ENCODE measurements at regions not wholly inside any gene's neighbourhood (a gene's known extent, or its start where the extent isn't known, plus 50 kb on each side); places are given as distances from the start of the nearest gene placed in this dataset.

DNA sequence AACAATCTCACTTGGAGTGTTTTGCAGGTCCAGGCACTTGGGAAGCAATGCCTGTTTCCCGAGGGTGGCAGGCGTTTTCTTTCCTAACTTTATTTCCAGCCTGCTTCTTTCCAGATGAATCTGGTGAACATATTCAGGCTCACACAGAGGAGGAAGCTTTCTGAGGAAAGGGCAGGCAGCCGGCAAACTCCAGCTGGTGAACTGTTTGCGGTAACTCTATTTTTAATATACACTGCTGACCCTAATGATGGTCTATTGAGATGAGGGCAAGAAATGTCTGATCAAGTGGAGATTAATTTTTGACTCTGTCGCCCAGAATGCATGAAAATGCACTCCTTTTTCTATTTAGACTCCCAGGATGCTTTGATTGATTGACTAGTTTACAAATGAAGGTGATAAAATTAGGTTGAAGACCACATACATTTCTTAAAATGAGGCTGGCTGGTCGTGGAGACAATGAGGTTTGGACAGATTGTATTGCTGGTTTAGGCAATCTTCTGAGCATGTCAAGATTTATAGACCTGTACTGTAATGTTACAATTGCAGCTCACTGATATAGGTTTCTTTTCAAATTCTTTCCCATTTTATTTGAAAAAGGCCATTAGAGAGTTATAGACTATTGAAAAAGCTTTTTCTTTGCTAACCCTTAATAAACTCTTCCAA, 153.8 kb downstream of the ATG4C start:
- no peak overlapping the region for H3K4me3 ChIP-seq (ENCODE audit: low read depth, low read length)
- TF ChIP-seq, protein P1, sequence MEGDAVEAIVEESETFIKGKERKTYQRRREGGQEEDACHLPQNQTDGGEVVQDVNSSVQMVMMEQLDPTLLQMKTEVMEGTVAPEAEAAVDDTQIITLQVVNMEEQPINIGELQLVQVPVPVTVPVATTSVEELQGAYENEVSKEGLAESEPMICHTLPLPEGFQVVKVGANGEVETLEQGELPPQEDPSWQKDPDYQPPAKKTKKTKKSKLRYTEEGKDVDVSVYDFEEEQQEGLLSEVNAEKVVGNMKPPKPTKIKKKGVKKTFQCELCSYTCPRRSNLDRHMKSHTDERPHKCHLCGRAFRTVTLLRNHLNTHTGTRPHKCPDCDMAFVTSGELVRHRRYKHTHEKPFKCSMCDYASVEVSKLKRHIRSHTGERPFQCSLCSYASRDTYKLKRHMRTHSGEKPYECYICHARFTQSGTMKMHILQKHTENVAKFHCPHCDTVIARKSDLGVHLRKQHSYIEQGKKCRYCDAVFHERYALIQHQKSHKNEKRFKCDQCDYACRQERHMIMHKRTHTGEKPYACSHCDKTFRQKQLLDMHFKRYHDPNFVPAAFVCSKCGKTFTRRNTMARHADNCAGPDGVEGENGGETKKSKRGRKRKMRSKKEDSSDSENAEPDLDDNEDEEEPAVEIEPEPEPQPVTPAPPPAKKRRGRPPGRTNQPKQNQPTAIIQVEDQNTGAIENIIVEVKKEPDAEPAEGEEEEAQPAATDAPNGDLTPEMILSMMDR (IDR thresholded peaks at IDR 0.05; ENCODE audit: low read depth, low read length, missing control alignments), result no peak
- DNase-seq (ENCODE audit: low read depth), result no peak

DNA sequence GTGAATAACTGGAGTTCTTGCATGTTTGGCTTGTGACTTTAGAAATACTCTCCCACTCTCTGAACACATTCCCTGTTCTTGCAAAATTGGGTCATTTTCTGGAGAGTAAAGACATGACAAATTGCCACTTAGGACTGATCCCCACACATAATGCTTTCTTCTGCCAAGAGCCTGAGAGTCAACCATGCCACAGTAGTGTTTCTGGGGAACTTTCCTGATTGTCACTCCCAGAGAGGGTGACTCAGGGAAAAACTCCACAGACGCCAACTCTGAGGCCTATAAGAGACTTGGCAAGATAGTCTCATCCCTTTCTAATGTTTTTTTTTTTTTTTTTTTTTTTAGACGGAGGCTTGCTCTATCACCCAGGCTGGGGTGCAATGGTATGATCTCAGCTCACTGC, 157.8 kb downstream of the ATG4C start:
- TF ChIP-seq, protein P1 (IDR thresholded peaks at IDR 0.05; ENCODE audit: low read depth, low read length, missing control alignments), result no peak
- no peak for DNase-seq (ENCODE audit: low read depth)
- H3K4me3 ChIP-seq (ENCODE audit: low read depth, low read length), result no peak overlapping the region

DNA sequence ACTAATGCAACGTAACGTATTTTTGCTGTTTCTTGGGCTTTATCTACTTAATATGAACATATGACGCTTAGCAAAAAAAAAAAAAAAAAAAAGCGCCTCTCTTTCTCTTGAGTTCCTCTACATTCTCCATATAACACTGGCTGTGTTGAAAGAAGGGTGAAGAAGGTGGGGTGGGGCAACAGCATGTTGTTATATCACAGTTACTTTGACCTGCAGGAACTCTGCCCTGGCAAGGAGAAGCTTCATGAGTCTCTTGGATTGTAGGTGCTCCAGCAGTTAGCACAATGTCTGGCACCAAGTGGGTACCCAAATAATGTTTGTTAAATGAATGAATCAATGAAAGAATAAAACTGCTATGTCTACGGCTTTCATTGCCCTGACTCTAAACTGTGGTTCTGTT, 162.6 kb downstream of the ATG4C start:
- TF ChIP-seq, protein P1 (IDR thresholded peaks at IDR 0.05; ENCODE audit: low read depth, low read length, missing control alignments), result no peak

DNA sequence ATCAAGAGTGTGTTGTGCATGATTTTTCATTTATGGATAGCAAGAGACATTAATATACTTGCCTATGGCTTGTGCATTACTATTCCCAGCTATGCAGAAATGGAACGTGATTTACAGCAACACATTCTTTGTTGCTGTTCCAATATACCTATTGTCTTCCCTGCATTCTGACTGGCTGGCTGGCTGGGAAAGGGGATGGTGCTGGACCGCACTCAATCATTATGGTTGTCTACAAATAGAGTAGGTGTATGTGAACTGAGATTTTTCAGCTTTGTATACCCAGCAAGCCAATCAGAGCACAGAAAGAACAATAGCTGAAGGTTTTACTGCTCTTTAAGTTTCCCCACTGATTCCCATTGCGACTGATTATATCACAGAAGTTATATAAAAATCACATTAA, 167.5 kb downstream of the ATG4C start:
- no peak for DNase-seq (ENCODE audit: low read depth)
- TF ChIP-seq, protein P1 (IDR thresholded peaks at IDR 0.05; ENCODE audit: low read depth, low read length, missing control alignments), result no peak

More for the DNA sequence above, 162.6 kb downstream of the ATG4C start:
- no peak for DNase-seq (ENCODE audit: low read depth)
- H3K4me3 ChIP-seq (ENCODE audit: low read depth, low read length), result no peak overlapping the region

DNA sequence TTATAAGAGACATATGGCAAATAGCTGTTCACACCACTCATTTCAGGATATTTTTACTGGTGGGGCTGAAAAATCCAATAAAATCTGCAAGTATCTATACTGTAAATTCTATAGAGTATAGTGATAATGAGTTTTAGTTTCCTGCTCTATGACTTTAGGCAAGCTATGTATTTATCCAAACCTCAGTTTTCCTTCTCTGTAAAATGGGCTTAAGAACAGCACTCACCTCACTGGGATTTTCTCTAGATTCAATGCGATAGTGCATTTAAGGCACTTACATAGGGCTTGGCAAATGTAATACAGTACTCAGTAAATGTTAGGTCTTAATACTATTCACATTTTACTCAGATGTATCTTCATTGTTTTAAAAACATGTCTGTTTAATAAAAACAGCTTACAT, 168.7 kb downstream of the ATG4C start:
- no peak for DNase-seq (ENCODE audit: low read depth)
- TF ChIP-seq, protein P1 (IDR thresholded peaks at IDR 0.05; ENCODE audit: low read depth, low read length, missing control alignments), result no peak
- no peak overlapping the region for H3K4me3 ChIP-seq (ENCODE audit: low read depth, low read length)

More for the DNA sequence above, 167.5 kb downstream of the ATG4C start:
- H3K4me3 ChIP-seq (ENCODE audit: low read depth, low read length), result no peak overlapping the region

DNA sequence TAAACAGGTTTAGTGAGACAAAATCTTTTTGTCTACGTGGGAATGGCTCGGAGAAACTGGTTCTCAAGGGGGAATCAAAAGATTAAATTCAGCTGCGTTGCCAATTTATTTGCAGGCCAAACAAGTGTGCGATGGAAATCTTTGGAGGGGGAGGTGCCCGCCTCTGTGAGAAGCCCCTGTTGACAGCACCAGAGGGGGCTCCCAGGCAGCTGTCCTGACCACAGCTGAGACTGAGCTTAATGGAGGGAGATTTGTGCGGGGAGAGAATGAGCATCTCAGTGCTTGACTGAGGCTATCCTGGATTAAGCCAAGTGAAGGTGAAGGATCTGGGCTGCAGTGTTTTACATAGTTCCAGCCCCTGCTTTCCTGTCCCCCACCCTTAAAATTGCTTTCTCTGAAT, 169.7 kb downstream of the ATG4C start:
- H3K4me3 ChIP-seq (ENCODE audit: low read depth, low read length), result no peak overlapping the region
- TF ChIP-seq, protein P1 (IDR thresholded peaks at IDR 0.05; ENCODE audit: low read depth, low read length, missing control alignments), result no peak
- no peak for DNase-seq (ENCODE audit: low read depth)

DNA sequence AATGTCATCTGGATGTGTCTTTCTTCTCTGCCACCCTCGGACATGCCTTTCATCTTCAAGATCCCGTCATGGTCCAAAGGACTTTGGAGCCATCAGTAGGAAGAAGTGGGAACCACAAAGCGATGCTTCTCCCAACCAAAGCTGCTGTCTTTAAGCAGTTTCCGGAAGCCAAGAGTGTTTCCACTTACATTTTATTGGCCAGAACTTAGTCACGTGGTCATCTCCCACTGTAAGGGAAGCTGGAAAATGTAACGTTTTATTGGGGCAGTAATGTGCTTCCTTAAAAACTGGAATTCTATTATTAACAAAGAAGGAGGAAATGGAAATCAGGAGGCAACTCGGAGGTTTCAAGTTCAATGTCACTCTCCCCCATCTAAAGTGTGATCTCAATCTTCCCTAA, 170.8 kb downstream of the ATG4C start:
- no peak overlapping the region for H3K4me3 ChIP-seq (ENCODE audit: low read depth, low read length)
- TF ChIP-seq, protein P1 (IDR thresholded peaks at IDR 0.05; ENCODE audit: low read depth, low read length, missing control alignments), result no peak
- no peak for DNase-seq (ENCODE audit: low read depth)
